HG02763 (cell line): ENCODE measurements at regions not wholly inside any gene's neighbourhood (a gene's known extent, or its start where the extent isn't known, plus 50 kb on each side); places are given as distances from the start of the nearest gene placed in this dataset.

Source experiments
- ATAC-seq: cut with Tn5 transposase; IDR thresholded peaks from one replicate; pipeline ENCODE4 v1.9.1; 2021; ENCODE audit warnings: mild to moderate bottlenecking, moderate library complexity; ENCODE audit not compliant: unreplicated experiment

- no peak for ATAC-seq
Observed at GRCh38 chr10:29063806-29064644, 224.8 kb upstream of the LYZL1 start.

- ATAC-seq, result no peak
Observed at GRCh38 chr10:29064680-29065079, 224.2 kb upstream of the LYZL1 start.

- ATAC-seq, result no peak
Observed at GRCh38 chr10:29067161-29067560, 221.7 kb upstream of the LYZL1 start.

GRCh38 chr10:29067628-29068027 lies 221.2 kb upstream of the LYZL1 start:
- no peak for ATAC-seq

GRCh38 chr10:29068302-29068701 lies 220.6 kb upstream of the LYZL1 start:
- no peak for ATAC-seq

GRCh38 chr10:29068966-29069365 lies 219.9 kb upstream of the LYZL1 start:
- ATAC-seq, result no peak

- ATAC-seq, result no peak
Observed at GRCh38 chr10:29069941-29070340, 218.9 kb upstream of the LYZL1 start.

- ATAC-seq, result no peak
Observed at GRCh38 chr10:29078919-29079318, 210.0 kb upstream of the LYZL1 start.

GRCh38 chr10:29081231-29081630 lies 207.6 kb upstream of the LYZL1 start:
- no peak for ATAC-seq

- ATAC-seq, result no peak
Observed at GRCh38 chr10:29081951-29082685, 206.8 kb upstream of the LYZL1 start.

GRCh38 chr10:29083096-29083495 lies 205.8 kb upstream of the LYZL1 start:
- ATAC-seq, result no peak

GRCh38 chr10:29084681-29085307 lies 204.1 kb upstream of the LYZL1 start:
- ATAC-seq, result no peak

- ATAC-seq, result no peak
Observed at GRCh38 chr10:29089091-29089490, 199.8 kb upstream of the LYZL1 start.

- ATAC-seq, result no peak
Observed at GRCh38 chr10:29096303-29096824, 192.5 kb upstream of the LYZL1 start.

GRCh38 chr10:29098423-29098822 lies 190.4 kb upstream of the LYZL1 start:
- ATAC-seq, result no peak

- no peak for ATAC-seq
Observed at GRCh38 chr10:29099001-29099400, 189.9 kb upstream of the LYZL1 start.

GRCh38 chr10:29099415-29099814 lies 189.5 kb upstream of the LYZL1 start:
- no peak for ATAC-seq

GRCh38 chr10:29100505-29100904 lies 188.4 kb upstream of the LYZL1 start:
- ATAC-seq, result no peak

- no peak for ATAC-seq
Observed at GRCh38 chr10:29102233-29102632, 186.6 kb upstream of the LYZL1 start.

GRCh38 chr10:29102636-29103035 lies 186.2 kb upstream of the LYZL1 start:
- ATAC-seq, result no peak

- no peak for ATAC-seq
Observed at GRCh38 chr10:29104661-29105399, 184.0 kb upstream of the LYZL1 start.
